PC-3 (cell line): ENCODE measurements at regions not wholly inside any gene's neighbourhood (a gene's known extent, or its start where the extent isn't known, plus 50 kb on each side); places are given as distances from the start of the nearest gene placed in this dataset.

ENCODE experiments used
- ATAC-seq: fragments of 200-7000 bp; cut with Tn5 transposase; 2 replicates; pipeline ENCODE4 v1.9.1; 2020; ENCODE audit warnings: mild to moderate bottlenecking, moderate library complexity
- BruUV-seq: library from RNA; stranded (reverse); fragments of 400-500 nt; replicated peaks from 2 replicates; lab custom pipeline; 2021; lab: Mats Ljungman, UMichigan
- CTCF ChIA-PET: fragments of 300-600 bp; sonication (Branson Sonifier 250); formaldehyde crosslinking; loops from one replicate; lab custom pipeline; 2022; ENCODE audit warnings: antibody characterized with exemption; lab: Charles Lee
- POLR2A ChIA-PET: fragments of 300-600 bp; sonication (Branson Sonifier 250); formaldehyde crosslinking; loops from one replicate; lab custom pipeline; 2022; ENCODE audit warnings: antibody characterized with exemption; ENCODE audit not compliant: unreplicated experiment; lab: Charles Lee
- DNase-seq: peaks from one replicate; pipeline ENCODE4 v3.0.0-alpha.2; 2015
- H2AFZ ChIP-seq: fragments of 300-600 bp; sonication (generic); 2 replicates; pipeline ENCODE4 v1.6.0; 2016; ENCODE audit warnings: antibody characterized with exemption, low read length
- H3F3A ChIP-seq: fragments of 300-600 bp; sonication (generic); one replicate; pipeline ENCODE4 v1.6.0; 2017; ENCODE audit warnings: antibody characterized with exemption, low read length, control low read depth, mild to moderate bottlenecking; ENCODE audit not compliant: unreplicated experiment
- H3K27ac ChIP-seq: fragments of 300-600 bp; sonication (generic); 2 replicates; pipeline ENCODE4 v1.5.1; 2016; ENCODE audit warnings: mild to moderate bottlenecking, low read length
- H3K27me3 ChIP-seq: fragments of 300-600 bp; sonication (generic); 2 replicates; pipeline ENCODE4 v1.6.1; 2016; ENCODE audit warnings: low read length, mixed read lengths
- H3K36me3 ChIP-seq: fragments of 300-600 bp; sonication (generic); 2 replicates; pipeline ENCODE4 v1.6.1; 2016; ENCODE audit warnings: low read depth, mixed run types, low read length, mixed read lengths
- H3K4me1 ChIP-seq: fragments of 300-600 bp; sonication (generic); 2 replicates; pipeline ENCODE4 v1.5.1; 2016; ENCODE audit warnings: low read length; ENCODE audit not compliant: insufficient read depth
- H3K4me2 ChIP-seq: fragments of 300-600 bp; sonication (generic); 2 replicates; pipeline ENCODE4 v1.6.0; 2016; ENCODE audit warnings: low read length
- H3K4me3 ChIP-seq: fragments of 300-600 bp; sonication (generic); 2 replicates; pipeline ENCODE4 v1.5.1; 2016; ENCODE audit warnings: mild to moderate bottlenecking, low read length, mixed read lengths
- H3K79me2 ChIP-seq: fragments of 300-600 bp; sonication (generic); 2 replicates; pipeline ENCODE4 v1.6.1; 2017; ENCODE audit warnings: low read length, mixed read lengths
- H3K9ac ChIP-seq: fragments of 300-600 bp; sonication (generic); 2 replicates; pipeline ENCODE4 v1.6.0; 2016; ENCODE audit warnings: mild to moderate bottlenecking, low read length
- H3K9me2 ChIP-seq: fragments of 300-600 bp; sonication (generic); replicated peaks from 2 replicates; pipeline ENCODE4 v1.6.1; 2016; ENCODE audit warnings: mixed run types, low read length, mixed read lengths
- H3K9me3 ChIP-seq: fragments of 300-600 bp; sonication (generic); 2 replicates; pipeline ENCODE4 v1.6.1; 2016; ENCODE audit warnings: low read length, mixed read lengths
- H4K20me1 ChIP-seq: fragments of 300-600 bp; sonication (generic); 2 replicates; pipeline ENCODE4 v1.6.1; 2016; ENCODE audit warnings: low read length, mixed read lengths
- EZH2 ChIP-seq: fragments of 300-600 bp; sonication (generic); IDR thresholded peaks from one replicate; pipeline ENCODE4 v1.6.1; 2017; ENCODE audit warnings: antibody characterized with exemption, mild to moderate bottlenecking, low read length; ENCODE audit not compliant: unreplicated experiment
- EZH2phosphoT487 ChIP-seq: fragments of 300-600 bp; sonication (generic); IDR thresholded peaks from 2 replicates; pipeline ENCODE4 v1.6.1; 2018; ENCODE audit warnings: mild to moderate bottlenecking, antibody characterized with exemption, low read length, borderline replicate concordance
- intact Hi-C: fragments of 100-400 bp; cut with micrococcal nuclease; formaldehyde crosslinking; loops from 2 replicates; pipeline ENCODE4 v1.9.0; 2023
- TF ChIP-seq, protein P1 (sequence below): fragments of 300-600 bp; sonication (generic); conservative IDR thresholded peaks from 2 replicates; pipeline ENCODE4 v1.5.1; 2017; ENCODE audit warnings: antibody characterized with exemption, low read depth, mild to moderate bottlenecking, low read length

DNA sequence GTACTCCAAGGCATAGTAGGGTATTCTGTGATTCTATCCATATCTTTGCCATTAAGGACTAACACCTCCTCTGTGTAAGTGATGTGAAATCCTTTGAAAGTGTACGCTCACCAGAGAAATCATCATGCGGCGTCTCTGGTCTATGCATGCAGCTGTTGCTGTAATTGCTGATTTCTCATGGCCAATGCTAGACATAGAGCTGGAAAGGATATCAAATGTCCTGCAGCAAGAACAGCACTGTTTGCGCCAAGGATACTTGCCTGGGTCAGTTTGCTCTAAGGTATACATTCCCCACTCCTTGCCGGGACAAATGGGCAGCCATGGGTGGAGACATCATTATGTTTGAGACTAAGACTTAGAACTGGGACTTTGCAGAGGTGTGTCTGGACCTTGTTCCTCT, 896.4 kb downstream of the BCL11B start:
- BruUV-seq: no TSS peak
- Histone ChIP-seq H3K27me3 (no peaks in the 10 kb centered on the region), H3K9me2 (no peaks in the 10 kb centered on the region), H3K4me1 (no peaks in the 10 kb centered on the region), H3K27ac (no peak overlapping the region), H3K9me3 (no peaks in the 10 kb centered on the region), H2AFZ (no peak overlapping the region), H3K4me3 (no peak overlapping the region), H3K9ac (no peak overlapping the region), H3K36me3 (no peaks in the 10 kb centered on the region), H3K4me2 (no peak overlapping the region), H4K20me1 (no peaks in the 10 kb centered on the region), H3K79me2 (no peaks in the 10 kb centered on the region), H3F3A (no peaks in the 10 kb centered on the region)
- TF ChIP-seq, protein P1, sequence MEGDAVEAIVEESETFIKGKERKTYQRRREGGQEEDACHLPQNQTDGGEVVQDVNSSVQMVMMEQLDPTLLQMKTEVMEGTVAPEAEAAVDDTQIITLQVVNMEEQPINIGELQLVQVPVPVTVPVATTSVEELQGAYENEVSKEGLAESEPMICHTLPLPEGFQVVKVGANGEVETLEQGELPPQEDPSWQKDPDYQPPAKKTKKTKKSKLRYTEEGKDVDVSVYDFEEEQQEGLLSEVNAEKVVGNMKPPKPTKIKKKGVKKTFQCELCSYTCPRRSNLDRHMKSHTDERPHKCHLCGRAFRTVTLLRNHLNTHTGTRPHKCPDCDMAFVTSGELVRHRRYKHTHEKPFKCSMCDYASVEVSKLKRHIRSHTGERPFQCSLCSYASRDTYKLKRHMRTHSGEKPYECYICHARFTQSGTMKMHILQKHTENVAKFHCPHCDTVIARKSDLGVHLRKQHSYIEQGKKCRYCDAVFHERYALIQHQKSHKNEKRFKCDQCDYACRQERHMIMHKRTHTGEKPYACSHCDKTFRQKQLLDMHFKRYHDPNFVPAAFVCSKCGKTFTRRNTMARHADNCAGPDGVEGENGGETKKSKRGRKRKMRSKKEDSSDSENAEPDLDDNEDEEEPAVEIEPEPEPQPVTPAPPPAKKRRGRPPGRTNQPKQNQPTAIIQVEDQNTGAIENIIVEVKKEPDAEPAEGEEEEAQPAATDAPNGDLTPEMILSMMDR: no peak
- no peak for TF ChIP-seq EZH2
- no peak for TF ChIP-seq EZH2phosphoT487
- ChIA-PET CTCF (no interaction called here), POLR2A (no interaction called here)
- intact Hi-C loops: no loop called here
- ATAC-seq: no peak
- DNase-seq: no peak

GRCh38 chr14:98379830-98380229, 892.2 kb downstream of the BCL11B start:
- TF ChIP-seq EZH2phosphoT487: no peak
- TF ChIP-seq EZH2: no peak
- TF ChIP-seq, protein P1: no peak
- Histone ChIP-seq H3K36me3 (no peaks in the 10 kb centered on the region), H3K4me2 (no peak overlapping the region), H3K4me3 (no peak overlapping the region), H2AFZ (no peak overlapping the region), H3K27ac (no peak overlapping the region), H3K79me2 (no peaks in the 10 kb centered on the region), H3K27me3 (no peaks in the 10 kb centered on the region), H3K9me3 (no peaks in the 10 kb centered on the region), H3F3A (no peaks in the 10 kb centered on the region), H3K4me1 (no peaks in the 10 kb centered on the region), H4K20me1 (no peaks in the 10 kb centered on the region), H3K9me2 (no peaks in the 10 kb centered on the region), H3K9ac (no peak overlapping the region)
- DNase-seq (no peak), ATAC-seq (no peak)
- intact Hi-C loops: no loop called here
- no TSS peak for BruUV-seq
- POLR2A ChIA-PET: no interaction called here
- CTCF ChIA-PET: no interaction called here

GRCh38 chr14:98382662-98383061, 889.3 kb downstream of the BCL11B start:
- Histone ChIP-seq H3K4me3 (no peak overlapping the region), H3K27ac (no peak overlapping the region), H3K9me3 (no peaks in the 10 kb centered on the region), H3K79me2 (no peaks in the 10 kb centered on the region), H3K27me3 (no peaks in the 10 kb centered on the region), H2AFZ (no peak overlapping the region), H3K9ac (no peak overlapping the region), H3K4me2 (no peak overlapping the region), H3K36me3 (no peaks in the 10 kb centered on the region), H3K4me1 (no peaks in the 10 kb centered on the region), H4K20me1 (no peaks in the 10 kb centered on the region), H3F3A (no peaks in the 10 kb centered on the region), H3K9me2 (no peaks in the 10 kb centered on the region)
- no peak for DNase-seq
- no peak for ATAC-seq
- intact Hi-C loops: no loop called here
- ChIA-PET POLR2A (no interaction called here), CTCF (no interaction called here)
- BruUV-seq: no TSS peak
- TF ChIP-seq EZH2 (no peak), EZH2phosphoT487 (no peak)
- TF ChIP-seq, protein P1: no peak
